AG10803 (cell line): ENCODE measurements at regions not wholly inside any gene's neighbourhood (a gene's known extent, or its start where the extent isn't known, plus 50 kb on each side); places are given as distances from the start of the nearest gene placed in this dataset.
"Not testable (repeated sequence)": the region's sequence is repeated elsewhere in the genome, so short reads cannot be mapped to it uniquely, and the experiment has no call there.

Experiments
- DNase-seq: peaks from one replicate; pipeline ENCODE4 v3.0.0; 2010; ENCODE audit warnings: low read depth
- H3K4me3 ChIP-seq: 2 replicates; pipeline ENCODE4 v1.5.1; 2011; ENCODE audit warnings: mild to moderate bottlenecking, low read length, control low read depth
- TF ChIP-seq, protein P1 (sequence below): conservative IDR thresholded peaks from 2 replicates; pipeline ENCODE4 v1.5.1; 2011; ENCODE audit warnings: mild to moderate bottlenecking, low read length, control low read depth, inconsistent platforms

DNA sequence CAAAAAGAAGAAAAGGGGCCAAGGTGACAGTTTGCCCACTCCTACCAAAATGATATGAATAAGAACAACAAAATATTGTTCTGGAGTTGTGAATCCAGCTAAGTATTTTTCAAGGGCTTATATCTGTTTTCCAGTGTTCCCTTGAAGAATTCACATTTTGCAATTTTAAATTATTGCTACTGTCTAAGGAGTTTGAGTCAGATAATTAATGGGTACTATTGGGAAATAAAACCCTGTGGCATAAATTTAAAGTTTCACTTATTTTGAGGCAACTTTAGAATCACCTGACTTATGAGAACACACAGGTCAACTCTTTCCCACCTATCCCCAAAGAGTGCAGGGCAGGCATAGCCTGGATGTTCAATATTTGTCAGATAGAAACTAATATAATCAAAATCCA, 188.0 kb upstream of the GHR start:
- H3K4me3 ChIP-seq = no peak overlapping the region
- DNase-seq = no peak
- TF ChIP-seq, protein P1, sequence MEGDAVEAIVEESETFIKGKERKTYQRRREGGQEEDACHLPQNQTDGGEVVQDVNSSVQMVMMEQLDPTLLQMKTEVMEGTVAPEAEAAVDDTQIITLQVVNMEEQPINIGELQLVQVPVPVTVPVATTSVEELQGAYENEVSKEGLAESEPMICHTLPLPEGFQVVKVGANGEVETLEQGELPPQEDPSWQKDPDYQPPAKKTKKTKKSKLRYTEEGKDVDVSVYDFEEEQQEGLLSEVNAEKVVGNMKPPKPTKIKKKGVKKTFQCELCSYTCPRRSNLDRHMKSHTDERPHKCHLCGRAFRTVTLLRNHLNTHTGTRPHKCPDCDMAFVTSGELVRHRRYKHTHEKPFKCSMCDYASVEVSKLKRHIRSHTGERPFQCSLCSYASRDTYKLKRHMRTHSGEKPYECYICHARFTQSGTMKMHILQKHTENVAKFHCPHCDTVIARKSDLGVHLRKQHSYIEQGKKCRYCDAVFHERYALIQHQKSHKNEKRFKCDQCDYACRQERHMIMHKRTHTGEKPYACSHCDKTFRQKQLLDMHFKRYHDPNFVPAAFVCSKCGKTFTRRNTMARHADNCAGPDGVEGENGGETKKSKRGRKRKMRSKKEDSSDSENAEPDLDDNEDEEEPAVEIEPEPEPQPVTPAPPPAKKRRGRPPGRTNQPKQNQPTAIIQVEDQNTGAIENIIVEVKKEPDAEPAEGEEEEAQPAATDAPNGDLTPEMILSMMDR = no peak

DNA sequence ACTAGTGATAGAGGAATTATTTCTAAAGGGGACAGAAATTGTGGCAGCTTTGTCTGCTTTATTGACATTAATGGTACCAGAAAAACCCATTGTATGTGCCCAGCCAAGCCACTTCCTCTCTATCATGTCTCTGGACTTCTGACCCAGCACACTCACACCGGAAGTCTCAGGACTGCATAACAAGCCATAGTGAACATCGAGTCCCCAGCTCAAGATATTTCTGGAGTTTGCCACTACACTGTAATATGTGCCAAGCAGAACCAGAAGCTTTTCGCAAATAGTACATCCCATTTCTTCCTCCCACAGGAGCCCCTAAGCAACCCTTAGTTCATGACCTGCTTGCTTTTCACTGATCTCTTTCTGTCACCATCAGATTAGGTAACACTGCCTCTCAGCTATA, 187.4 kb upstream of the GHR start:
- H3K4me3 ChIP-seq = no peak overlapping the region
- TF ChIP-seq, protein P1 = no peak
- DNase-seq = no peak

DNA sequence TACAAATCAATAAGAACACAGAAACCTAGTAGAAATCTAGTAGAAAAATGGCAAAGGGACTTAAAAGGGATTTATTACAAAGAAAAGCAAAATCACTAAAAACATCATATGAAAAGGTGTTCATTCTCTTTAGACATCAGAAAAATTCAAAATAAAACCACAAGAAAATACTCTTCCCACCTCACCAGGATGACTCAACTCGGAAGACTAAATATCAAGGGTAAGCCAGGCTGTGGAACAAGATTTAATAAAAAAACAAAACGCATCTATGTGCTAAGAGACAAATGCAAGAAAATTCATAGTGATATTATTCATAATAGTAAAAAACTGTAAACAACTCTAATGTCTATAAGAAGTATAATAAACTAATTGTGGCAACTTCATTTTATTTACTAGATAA, 181.6 kb upstream of the GHR start:
- DNase-seq = no peak
- TF ChIP-seq, protein P1 = no peak

DNA sequence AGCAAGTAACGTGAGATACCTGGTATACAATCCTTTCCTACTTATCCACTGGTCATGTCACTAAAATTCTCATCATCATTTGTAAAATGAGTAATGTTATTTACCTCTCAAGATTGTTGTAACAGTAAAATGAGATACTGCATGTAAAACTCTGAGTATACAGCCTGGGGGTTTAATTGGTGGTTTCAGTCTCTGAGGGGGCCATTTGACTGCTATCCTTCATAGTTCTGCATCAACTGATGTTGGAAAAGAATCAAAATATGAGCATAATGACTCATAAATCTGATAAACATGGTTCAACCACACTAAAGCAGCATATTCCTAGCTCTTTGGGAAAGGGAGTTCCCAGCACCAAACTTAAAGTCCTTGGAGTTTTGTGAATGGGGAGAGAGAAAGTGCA, 181.0 kb upstream of the GHR start:
- no peak for DNase-seq
- TF ChIP-seq, protein P1 = no peak
- no peak overlapping the region for H3K4me3 ChIP-seq

More for the DNA sequence above, 181.6 kb upstream of the GHR start:
- no peak overlapping the region for H3K4me3 ChIP-seq

DNA sequence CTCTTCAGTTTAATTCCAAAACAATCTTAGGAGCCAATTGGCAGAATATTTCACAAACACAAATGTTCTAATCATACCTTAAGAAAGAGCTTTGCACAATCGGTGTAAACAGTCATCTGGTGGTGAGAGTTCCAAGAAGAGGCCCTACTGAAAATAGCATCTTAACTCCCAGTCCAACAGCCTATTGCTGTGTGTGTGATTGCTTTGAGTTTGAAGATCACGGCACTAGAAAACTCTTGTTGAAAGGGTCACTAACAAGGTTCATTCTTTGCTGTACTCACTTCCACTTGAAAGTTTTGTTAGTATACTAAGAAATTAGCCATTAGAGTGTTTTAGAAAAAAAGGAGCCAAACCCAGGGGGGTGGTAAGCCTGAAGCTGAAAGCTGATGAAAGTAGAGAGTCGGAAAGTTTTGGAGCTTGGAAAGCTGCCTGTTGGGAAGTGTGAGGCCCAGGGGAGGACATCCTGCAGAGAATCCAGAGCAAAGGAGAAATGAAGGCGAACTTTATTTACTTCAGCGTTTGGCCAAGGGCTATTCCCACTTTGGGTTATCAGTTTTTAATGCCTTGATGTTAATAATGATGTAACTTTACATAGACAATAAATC, 180.3 kb upstream of the GHR start:
- TF ChIP-seq, protein P1 = no peak
- DNase-seq = no peak
- H3K4me3 ChIP-seq = no peak overlapping the region

DNA sequence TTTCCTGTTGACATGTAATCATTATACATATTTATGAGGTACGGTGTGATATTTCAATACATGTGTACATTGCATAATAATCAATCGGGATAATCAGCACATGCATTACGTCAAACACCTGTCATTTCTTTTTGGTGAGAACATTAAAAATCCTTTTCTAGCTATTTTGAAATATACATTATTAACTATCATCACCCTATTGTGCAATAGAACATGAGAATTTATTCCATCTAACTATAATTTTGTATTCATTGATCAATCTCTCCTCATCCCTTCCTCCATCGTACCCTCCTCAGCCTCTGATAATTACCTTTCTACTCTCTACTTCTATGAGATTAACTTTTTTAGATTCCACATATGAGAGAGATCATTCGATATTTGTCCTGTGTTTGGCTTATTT, 170.9 kb upstream of the GHR start:
- H3K4me3 ChIP-seq = no peak overlapping the region

DNA sequence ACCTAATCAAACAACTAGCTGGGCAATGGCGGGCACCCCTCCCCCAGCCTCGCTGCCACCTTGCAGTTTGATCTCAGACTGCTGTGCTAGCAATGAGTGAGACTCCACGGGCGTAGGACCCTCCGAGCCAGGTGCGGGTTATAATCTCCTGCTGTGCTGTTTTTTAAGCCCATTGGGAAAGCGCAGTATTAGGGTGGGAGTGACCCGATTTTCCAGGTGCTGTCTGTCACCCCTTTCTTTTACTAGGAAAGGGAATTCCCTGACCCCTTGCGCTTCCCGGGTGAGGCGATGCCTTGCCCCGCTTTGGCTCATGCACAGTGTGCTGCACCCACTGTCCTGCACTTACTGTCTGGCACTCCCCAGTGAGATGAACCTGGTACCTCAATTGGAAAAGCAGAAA, 163.3 kb upstream of the GHR start:
- not testable (repeated sequence) for H3K4me3 ChIP-seq, DNase-seq

More for the DNA sequence above, 170.9 kb upstream of the GHR start:
- TF ChIP-seq, protein P1 = no peak
- no peak for DNase-seq

DNA sequence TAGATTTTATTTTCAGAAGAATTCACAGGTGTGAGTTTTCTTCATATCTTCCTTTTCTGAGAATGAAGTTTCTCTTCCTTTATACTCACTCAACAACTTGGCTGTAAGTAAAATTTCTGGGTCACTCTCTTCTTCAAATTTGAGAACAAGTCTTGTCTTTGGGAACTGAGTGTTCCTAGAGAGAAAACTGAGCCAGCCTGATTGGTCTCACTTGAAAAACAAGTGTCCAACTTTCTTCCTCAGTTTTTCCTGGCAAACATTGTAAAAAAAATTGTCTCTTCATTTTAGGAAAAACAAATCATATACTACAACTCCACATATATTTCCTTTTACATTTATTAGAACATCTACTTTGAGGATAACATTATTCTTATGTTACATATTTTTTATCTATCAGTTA, 156.1 kb upstream of the GHR start:
- no peak overlapping the region for H3K4me3 ChIP-seq
- TF ChIP-seq, protein P1 = no peak
- no peak for DNase-seq

DNA sequence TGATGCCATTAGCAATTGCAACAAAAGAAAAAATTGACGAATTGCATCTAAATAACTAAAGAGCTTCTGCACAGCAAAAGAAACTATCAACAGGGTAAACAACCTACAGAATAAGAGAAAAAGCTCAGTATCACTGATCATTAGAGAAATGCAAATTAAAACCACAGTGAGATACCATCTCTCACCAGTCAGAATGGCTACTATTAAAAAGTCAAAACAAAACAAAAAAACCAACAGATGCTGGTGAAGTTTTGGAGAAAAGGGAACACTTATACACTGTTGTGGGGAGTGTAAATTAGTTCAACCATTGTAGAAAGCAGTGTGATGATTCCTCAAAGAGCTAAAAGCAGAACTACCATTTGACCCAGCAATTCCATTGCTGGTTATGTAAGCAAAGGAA, 155.1 kb upstream of the GHR start:
- not testable (repeated sequence) for DNase-seq, H3K4me3 ChIP-seq
